ENCODE measurements at regions not wholly inside any gene's neighbourhood (a gene's known extent, or its start where the extent isn't known, plus 50 kb on each side); places are given as distances from the start of the nearest gene placed in this dataset.

DNA sequence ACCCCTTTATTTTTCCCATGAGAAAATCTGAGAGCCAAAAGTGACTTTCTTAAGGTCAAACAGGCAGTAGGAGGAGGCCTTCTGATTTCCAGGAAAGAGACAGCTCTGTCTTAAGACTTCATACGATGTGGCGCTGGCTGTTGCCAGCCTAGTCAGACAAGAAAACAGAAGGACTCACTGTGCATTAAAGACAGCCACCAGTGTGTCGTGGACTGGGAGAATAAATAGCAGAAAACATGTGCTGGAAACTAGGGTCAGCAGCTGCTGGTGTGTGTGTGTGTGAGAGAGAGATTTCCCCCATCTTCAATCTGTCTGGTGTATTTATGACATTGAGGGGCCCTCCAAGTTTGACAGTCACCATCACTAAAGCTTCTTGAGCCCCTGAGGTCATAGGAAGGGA lies 708.6 kb upstream of the TMEM132C start:
- no peak for DNase-seq (ENCODE audit: low read depth, low spot score)

DNA sequence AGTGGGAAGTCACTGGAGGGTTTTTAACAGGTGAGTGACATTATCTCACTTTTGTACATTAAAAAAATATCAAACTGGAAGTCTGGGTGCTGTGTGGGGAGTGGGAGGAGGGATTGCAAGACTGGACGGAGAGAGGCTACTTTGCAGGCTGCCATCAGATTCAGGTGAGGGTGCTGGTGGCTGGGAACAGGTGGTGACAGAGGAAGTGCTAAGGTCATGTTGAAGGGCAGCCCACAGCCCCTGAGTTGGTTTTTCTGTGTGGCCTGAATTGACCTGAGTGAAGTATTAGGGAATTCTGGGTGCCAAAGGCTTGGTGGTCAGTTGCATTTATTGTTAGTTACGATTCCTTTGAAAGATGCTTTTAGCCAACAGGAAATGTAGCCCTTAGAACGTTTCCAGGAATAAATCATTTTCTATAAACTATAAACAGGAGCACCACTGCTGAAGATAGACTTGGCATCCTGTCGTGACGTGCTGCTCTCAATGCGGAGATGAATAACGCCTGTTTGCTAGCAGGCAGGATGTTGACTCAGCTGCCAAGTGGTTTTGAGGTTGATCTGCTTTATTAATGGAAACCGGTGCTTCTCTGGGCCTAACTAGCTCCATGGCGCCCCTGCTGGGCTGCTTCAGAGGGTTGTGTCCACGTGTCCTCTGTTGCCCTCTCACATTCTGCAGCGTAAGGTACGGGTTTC lies 707.5 kb upstream of the TMEM132C start:
- peak; percentile 93 for DNase-seq (ENCODE audit: low read depth, low spot score)

DNA sequence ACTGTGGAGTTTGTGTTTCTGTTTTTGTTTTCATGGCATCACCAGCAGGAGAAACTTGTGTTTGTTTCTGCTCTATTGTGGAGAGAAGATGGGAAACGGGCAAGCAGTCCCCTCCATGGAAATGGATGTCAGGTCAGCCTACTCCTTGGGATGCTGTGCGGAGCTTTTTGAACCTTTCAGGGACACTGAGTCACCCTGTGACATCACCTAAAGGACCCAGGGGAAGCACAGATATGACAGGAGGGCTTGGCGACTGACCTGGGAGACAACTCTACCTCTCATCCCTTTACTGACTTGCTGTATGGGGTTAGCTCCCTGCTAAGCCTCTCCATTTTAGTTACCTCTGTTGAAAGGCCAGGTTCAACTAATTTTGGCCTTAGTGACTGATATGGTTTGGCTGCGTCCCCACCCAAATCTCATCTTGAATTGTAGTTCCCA lies 706.9 kb upstream of the TMEM132C start:
- no peak for DNase-seq (ENCODE audit: low read depth, low spot score)

DNA sequence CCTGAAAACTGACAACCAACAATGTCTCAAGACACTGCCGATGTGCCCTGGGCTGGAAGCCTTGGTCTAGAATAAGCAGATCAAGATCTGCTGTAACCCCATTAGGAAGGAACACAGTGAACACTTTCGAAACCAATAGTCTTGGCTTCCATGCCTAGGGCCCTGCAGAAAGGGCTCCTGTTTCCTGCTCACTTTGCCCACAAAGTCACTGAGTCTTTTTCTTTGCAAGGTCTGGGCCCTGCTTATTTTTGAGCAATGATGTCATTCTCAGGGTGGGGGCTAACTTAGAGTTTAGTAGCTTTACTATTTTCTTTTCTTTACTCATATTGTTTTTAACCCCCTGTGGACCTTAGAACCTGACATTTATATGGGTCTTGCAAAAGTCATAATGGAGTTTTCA lies 704.2 kb upstream of the TMEM132C start:
- DNase-seq (ENCODE audit: low read depth, low spot score) = no peak

DNA sequence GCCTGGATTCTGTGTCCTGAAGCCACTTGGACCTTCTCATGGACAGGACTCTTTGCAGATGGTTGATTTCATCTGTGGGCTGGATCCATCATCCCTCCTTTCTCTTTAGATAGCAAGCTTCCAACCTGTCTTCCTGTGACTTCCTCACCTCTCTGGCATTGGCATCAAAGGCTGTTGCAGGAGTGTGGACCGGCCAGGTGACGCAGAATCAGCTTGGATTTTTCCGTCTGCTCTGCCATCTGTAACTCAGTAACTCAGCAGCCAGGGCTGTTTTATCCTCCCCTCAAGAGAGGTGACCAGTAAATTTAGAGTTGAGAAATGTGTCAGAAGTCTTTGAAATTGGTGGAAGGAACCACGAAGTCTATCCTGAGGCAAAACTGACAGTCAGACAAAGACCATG lies 701.7 kb upstream of the TMEM132C start:
- no peak for DNase-seq (ENCODE audit: low read depth, low spot score)

DNA sequence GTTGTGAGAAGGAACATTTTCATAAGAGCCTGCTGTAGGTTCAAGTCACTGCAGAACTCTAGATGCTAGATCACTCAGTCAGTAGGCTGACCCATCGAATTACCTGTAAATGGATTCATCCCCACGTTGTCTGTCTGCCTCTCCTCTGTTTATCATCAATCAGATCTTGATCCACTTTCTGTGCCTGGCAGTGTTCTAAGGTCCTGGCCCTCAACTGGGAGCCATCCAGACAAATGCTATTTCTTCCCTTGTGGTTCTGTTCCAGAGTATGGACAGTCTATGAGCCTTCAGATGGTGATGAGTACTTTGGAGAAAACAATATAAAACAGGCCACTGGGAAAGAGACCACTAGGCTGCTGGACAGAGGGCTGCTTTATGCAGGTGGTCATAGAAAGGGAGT lies 699.4 kb upstream of the TMEM132C start:
- no peak for DNase-seq (ENCODE audit: low read depth, low spot score)

DNA sequence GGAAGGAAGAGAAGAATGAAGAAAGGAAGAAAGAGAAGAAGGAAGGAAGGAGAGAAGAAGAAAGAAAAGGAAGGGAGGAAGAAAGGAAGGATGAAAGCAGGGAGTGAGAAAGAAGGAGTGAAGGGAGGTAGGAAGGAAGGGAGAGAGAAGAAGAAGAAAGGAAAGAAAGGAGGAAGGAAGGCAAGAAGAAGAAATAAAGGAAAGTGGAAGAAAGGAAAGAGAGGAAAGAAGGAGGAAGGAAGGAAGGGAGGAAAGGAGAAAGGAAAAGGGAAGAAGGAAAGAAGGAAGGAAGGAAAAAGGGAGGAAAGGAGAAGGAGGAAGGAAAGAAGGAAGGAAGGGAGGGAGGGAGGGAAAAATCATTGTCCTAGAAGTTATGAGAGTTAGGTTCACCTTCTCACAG lies 696.6 kb upstream of the TMEM132C start:
- DNase-seq (ENCODE audit: low read depth, low spot score) = no peak

DNA sequence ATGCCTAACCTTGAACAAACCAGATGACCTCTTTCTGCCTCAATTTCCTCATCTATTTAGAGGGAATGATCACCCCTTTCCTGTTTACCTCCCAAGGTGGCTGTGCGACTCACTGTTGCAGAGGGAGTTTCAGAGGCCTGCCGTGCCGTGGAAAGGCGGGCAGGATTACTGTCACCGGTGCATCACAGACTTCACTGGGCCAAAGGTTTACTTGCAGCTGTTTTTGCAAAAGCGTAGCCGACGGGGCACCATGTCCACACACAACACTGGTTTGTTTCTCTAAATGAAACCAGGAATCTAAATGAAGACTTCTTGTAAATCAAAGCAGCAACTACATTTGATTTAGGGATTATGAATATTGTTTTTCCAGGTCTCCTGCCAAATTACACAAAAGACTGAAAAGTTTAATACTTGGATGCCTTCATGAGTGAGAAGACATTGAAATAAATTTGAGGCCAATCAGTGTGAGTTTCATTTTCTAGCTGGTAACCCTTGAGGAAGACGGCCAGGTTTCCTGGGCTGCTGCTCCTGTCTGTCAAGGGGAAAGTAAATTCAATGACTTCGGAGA lies 696.1 kb upstream of the TMEM132C start:
- DNase-seq (ENCODE audit: low read depth, low spot score) = no peak

DNA sequence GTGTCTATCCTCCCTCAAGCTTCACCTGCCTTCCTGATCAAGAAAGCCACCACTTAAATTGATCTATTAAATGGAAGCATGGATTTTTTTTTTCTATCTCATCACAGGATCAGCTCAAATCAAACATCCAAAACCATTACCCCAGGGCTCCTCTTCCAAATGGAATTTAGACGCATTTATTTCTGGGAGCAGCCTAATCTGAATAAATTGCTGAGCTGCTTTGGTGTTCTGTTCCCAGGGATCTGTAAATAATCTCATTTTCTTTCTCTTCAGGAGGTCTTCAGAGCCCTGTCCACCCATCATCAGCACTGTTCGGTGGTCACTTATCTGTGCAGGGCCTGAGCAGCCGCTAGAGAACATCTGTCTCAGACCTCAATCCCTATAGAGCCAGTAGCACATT lies 695.4 kb upstream of the TMEM132C start:
- no peak for DNase-seq (ENCODE audit: low read depth, low spot score)

DNA sequence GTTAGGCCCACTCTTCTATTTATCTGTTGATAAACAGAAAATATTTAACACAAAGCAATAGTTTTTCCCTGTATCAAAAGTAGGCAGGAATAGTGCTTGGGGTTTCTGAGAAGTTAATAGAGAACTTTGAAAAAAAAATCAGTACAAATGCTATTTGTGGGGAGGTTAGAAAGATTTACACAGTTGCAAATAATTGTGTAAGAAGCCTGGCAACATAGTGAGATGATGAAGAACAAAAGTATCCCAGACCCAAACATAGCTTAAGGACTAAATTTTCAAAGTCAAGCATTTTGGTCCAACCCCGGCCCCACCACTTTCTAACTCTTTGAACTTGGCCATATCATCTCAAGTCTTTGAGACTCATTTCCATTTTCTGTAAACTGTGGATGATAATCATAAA lies 687.5 kb upstream of the TMEM132C start:
- DNase-seq (ENCODE audit: low read depth, low spot score) = no peak

DNA sequence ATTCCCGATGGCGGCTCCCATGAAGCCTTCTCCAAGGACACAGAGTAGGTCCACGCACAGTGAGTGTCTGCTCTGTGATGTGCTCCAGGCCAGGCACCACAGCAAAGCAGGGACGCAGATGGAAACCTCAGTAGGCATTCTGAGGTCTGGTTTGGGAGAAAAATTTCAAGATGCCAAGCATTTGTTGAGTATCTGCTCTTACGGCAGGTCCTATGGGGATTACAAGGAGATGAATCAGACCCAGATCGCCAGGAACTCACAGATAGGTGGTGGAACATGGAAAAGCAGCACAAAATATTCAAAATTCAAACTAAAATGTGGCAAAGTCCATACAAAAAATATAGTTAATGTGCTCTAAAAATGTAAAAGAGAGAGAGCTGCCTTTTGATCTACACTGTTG lies 684.9 kb upstream of the TMEM132C start:
- peak; percentile 9 for DNase-seq (ENCODE audit: low read depth, low spot score)

DNA sequence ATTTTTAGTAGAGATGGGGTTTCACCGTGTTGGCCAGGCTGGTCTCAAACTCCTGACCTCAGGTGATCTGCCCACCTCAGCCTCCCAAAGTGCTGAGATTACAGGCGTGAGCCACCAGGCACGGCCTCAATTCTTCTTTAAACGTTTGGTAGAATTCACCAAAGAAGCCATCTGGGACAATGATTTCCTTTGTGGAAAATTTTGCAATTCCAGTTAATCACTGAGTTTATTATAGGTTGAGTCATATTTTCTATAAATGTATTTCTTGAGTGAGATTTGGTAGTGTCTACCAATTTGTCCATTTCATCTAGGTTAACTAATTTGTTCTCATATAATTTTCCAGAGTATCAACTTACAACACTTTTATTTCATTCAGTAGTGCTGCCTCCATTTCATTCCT lies 683.9 kb upstream of the TMEM132C start:
- no peak for DNase-seq (ENCODE audit: low read depth, low spot score)

DNA sequence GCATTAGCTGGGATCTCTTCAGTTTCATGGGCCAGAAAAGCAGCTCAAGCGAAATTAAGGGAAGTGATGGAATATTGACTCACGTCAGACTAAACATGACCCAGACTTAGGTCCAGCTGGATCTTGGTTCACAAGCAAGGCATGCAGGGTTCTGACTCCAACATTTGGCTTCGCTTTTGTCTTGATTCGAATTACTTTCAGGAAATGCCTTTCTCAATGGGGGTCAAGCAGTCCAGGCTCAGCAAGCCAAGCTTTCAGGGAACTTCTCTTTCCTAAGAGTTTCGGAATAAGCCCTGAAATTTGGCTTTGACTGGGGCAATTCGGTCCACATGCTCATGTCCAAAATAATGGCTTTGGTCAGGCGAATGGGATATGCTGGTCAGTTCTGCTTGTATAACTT lies 678.7 kb upstream of the TMEM132C start:
- peak; percentile 41 for DNase-seq (ENCODE audit: low read depth, low spot score)

DNA sequence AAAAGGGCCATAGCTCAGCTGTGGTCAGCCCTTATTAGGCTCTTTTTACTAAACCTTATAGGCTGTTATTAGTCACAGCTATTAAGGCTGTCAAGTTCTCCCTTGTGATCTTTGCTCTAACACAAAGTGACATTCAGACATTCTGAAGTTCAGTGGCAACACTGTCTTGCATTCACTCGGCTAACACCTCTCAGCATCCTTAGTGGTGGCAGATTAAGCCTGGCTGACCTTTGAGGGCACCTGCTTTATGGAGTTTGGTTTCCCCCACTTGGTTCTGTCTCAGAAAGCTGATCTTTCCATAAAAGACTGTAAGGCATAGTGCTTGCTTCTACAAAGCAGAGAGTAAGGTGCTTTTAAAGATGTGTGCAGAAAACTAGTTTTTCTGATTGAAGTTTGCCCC lies 677.4 kb upstream of the TMEM132C start:
- DNase-seq (ENCODE audit: low read depth, low spot score) = no peak

DNA sequence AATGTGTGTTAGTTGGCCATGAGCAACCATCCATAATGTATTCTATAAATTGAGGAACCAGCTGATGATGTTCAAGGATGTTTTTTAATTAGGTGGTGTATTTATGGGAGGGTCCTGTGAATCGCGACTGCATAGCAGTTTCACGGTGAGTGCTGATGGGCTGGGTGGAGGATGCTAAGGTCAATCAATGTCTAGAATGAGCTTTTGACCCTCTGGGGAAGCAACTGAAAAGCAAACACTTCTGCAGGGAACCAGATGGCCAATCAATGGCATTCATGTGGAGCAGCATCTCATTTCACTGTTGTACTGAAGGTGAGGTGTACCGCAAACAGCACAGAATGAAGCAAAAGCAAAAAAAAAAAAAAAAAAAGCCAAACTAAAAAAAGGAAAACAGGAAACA lies 676.1 kb upstream of the TMEM132C start:
- DNase-seq (ENCODE audit: low read depth, low spot score) = no peak

DNA sequence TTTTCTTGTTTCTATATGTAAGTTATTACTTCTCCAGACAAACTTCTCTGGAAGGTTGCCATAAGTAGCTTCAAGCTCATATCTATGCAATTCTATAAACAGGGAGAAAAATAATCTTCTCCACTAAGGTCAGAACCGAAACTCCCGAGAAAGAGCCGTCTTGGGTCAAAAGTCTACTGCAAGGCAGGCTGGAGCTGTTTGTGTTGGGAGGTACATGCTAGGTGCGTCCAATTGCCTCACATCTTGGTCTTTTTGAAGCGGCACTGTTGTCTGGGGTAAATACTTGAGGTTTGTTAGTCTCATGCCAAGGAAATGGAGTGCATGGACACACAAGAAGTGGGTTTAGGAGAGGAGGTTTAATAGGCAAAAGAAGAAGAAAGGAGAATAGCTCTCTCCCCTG lies 674.7 kb upstream of the TMEM132C start:
- peak; percentile 13 for DNase-seq (ENCODE audit: low read depth, low spot score)

DNA sequence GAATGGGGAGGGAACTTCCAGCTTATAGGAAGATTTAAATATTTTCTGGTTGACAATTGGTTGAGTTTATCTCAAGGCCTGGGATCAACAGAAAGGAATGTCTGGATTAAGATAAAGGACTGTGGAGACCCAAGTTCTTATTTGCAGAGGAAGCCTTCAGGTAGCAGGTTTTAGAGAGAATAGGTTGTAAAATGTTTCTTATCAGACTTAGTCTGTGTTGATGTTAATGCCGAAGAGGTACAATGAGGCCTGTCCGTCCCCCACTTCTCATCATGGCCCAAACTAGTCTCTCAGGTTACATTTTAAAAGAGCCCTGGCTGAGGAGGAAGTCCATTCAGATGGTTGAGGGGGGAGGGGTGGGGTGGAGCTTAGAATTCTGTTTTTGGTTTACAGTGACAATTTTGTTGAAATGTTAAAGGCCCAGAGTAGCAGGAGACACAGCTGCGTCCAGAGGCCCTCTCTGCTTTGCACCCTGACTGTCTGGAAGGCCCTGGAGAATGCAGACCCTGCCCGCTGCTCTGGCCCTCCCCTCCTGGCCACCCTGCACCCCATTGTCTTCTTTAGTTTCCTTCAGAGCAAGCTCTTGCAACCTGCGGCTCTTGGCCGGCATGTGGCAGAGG lies 672.5 kb upstream of the TMEM132C start:
- DNase-seq (ENCODE audit: low read depth, low spot score) = no peak

DNA sequence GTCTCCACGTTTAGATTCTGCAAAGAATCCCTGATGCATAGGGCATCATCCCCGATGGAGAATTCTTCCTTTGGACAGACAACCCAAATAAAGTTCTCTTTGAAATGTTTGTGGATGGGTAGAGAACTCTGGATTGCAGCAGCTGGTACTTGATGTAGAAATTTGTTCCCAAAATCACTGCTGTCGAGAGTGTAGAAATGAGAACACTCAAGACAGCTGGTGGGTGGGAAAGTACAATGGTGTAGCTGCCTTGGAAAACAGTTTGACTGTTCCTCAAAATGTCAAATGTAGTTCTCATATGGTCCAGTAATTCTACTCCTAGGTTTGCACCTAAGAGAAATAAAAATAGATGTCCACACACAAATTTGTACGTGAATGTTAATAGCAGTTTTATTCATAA lies 671.5 kb upstream of the TMEM132C start:
- no peak for DNase-seq (ENCODE audit: low read depth, low spot score)

DNA sequence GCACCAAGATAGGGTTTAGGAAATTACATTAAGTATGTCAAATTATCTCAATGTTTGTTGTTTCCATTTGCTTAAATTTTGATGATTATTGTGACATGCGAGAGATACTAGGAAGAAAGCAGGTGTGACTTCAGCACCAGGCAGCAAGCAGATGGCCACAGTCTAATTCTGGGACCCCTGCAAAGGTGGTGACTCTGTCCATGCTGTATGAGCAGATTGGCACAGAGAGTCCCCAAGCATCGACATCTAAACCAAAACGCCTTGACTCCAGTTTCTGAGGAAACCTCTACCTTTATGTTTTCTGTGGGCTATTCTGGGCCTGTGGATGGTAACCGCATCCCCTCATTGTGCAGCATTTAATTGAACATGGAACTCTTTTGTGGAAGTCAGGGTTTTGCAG lies 670.1 kb upstream of the TMEM132C start:
- DNase-seq (ENCODE audit: low read depth, low spot score) = no peak

DNA sequence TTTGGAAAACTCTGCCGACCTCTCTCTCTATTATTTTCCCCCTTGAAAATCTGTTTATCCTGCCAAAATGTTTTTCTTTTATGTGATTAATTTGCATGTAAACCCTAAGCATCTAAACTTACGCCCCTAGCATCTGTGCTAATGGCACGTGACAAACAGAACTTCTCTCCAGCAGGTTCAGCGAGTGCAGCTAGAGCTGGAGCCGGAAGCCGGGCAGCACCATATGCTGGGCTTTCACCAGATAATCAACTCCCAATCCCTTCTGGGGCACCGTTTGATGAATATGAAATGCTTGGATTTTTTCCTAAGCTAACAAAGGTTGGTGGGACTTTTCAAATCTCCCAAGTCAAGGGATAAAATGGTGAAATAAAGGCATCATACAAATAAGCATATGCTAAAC lies 667.5 kb upstream of the TMEM132C start:
- DNase-seq (ENCODE audit: low read depth, low spot score) = no peak

DNA sequence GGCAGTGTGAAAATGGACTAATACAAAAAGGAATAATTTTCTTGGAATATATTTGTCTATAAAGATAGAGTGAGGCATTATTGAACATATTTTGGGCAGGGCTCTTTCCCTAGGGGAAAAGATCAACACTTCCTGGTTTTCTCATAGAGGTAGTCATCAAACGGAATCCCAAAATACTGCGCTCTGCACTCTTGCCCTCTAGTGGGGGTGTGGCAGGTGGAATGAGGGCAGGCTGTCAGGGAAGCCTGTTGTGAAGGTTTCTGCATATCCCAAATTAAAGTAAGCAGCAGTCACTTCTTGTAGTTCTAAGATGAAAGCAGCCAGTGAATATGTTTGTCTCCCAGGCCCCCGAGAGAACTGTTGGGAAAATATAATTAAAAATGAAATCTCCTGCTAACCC lies 666.8 kb upstream of the TMEM132C start:
- no peak for DNase-seq (ENCODE audit: low read depth, low spot score)

DNA sequence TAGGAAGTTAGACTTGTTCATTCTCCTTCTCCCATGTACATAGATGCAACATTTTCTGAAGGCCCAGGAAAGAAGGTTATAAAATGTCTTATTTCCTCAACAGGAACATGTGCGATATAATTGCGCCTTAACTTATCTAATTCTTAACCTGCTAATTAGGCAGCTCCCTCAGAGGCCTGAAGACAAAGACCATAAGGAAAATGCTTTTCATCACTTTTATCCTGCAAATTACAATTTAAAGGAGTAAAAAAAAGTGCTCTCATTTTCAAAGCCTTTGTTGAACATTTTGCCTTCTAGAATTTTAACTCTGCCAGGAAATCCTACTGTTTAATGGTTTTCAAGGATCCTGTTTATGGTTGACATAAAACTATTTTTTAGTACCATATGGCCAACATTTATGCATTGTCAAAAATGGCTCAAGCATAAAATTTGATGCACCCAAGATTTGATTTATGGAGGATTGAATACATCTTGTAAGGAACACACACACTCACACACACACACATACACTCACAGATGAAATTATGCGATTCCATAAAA lies 660.4 kb upstream of the TMEM132C start:
- DNase-seq (ENCODE audit: low read depth, low spot score) = no peak

DNA sequence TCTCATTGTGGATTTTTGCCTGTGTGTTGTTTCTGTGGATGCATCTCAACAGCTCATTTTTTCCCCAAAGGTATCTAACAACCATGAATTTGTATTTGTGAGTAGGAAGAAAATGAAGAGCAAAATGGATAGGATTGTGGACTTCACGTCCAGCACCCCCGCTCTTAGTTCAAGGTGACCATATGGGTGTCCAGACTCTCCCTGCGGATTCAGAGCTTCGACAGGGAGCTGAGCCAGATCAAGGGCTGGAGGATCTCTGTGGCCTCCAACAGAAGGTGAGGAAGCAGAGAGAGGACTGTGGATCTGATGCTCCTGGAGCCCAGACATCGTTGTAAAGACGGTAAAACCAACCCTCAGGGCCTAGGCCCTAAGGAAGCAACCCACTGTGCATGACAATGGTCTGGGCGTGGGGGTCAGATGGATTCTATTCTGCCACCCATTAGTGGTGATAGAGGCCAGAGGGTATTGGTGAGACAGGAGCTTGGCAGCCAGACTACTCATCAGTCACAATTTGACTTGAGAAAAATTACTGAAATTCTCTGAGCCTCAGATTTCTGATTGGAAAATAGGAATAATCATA lies 659.7 kb upstream of the TMEM132C start:
- DNase-seq (ENCODE audit: low read depth, low spot score) = no peak
